WTC11 (cell line): ENCODE measurements at regions not wholly inside any gene's neighbourhood (a gene's known extent, or its start where the extent isn't known, plus 50 kb on each side); places are given as distances from the start of the nearest gene placed in this dataset.

Experiments
- ATAC-seq: fragments of 200-7000 bp; cut with Tn5 transposase; 2 replicates; pipeline ENCODE4 v1.10.0; 2021; ENCODE audit warnings: mild to moderate bottlenecking, moderate library complexity
- CTCF ChIA-PET: fragments of 300-600 bp; sonication (Branson Sonifier 250); formaldehyde crosslinking; loops from one replicate; lab custom pipeline; 2021; ENCODE audit warnings: antibody characterized with exemption; lab: Charles Lee
- POLR2A ChIA-PET: fragments of 350-600 bp; sonication (Branson Sonifier 250); formaldehyde crosslinking; loops from one replicate; lab custom pipeline; 2021; ENCODE audit warnings: antibody characterized with exemption; lab: Charles Lee
- DNase-seq: peaks from one replicate; pipeline ENCODE4 v3.0.0; 2021; ENCODE audit warnings: low spot score
- H3K27ac Mint-ChIP-seq: 2 replicates; pipeline ENCODE4 v1.8.0; 2021; ENCODE audit warnings: mixed read lengths
- H3K27me3 Mint-ChIP-seq: 2 replicates; pipeline ENCODE4 v1.8.0; 2021; ENCODE audit warnings: low read depth, mild to moderate bottlenecking, moderate library complexity, mixed read lengths
- H3K36me3 Mint-ChIP-seq: 2 replicates; pipeline ENCODE4 v1.8.0; 2021; ENCODE audit warnings: mixed read lengths
- H3K4me1 Mint-ChIP-seq: 2 replicates; pipeline ENCODE4 v1.8.0; 2022; ENCODE audit warnings: mixed read lengths
- H3K4me3 Mint-ChIP-seq: 2 replicates; pipeline ENCODE4 v1.8.0; 2021; ENCODE audit warnings: mild to moderate bottlenecking, moderate library complexity, mixed read lengths
- H3K9me3 Mint-ChIP-seq: 2 replicates; pipeline ENCODE4 v1.8.0; 2021; ENCODE audit warnings: mixed read lengths
- EMX1 ChIP-seq: fragments of 250-450 bp; sonication (Bioruptor Pico); IDR thresholded peaks from 2 replicates; pipeline ENCODE4 v1.8.0; 2021; ENCODE audit warnings: mild to moderate bottlenecking
- FOXJ3 ChIP-seq: sonication (generic); formaldehyde crosslinking; IDR thresholded peaks from 2 replicates; pipeline ENCODE4 v1.9.0; 2021; ENCODE audit warnings: missing genetic modification reagents, mild to moderate bottlenecking, borderline replicate concordance
- GRHL2 ChIP-seq: fragments of 250-450 bp; sonication (Bioruptor Pico); IDR thresholded peaks from 2 replicates; pipeline ENCODE4 v1.8.0; 2022; ENCODE audit warnings: mild to moderate bottlenecking, moderate library complexity; ENCODE audit not compliant: insufficient replicate concordance, severe bottlenecking
- JUN ChIP-seq: sonication (generic); formaldehyde crosslinking; IDR thresholded peaks from 2 replicates; pipeline ENCODE4 v1.8.0; 2023; ENCODE audit warnings: mild to moderate bottlenecking, missing genetic modification reagents
- NFYB ChIP-seq: sonication (generic); formaldehyde crosslinking; conservative IDR thresholded peaks from 2 replicates; pipeline ENCODE4 v1.8.0; 2022; ENCODE audit warnings: low read depth, missing genetic modification reagents
- NR1H2 ChIP-seq: sonication (generic); formaldehyde crosslinking; IDR thresholded peaks from 2 replicates; pipeline ENCODE4 v1.9.0; 2021; ENCODE audit warnings: mild to moderate bottlenecking, moderate library complexity, missing genetic modification reagents
- NR2C2 ChIP-seq: sonication (generic); formaldehyde crosslinking; IDR thresholded peaks from 2 replicates; pipeline ENCODE4 v1.8.0; 2022; ENCODE audit warnings: mild to moderate bottlenecking, missing genetic modification reagents
- OVOL2 ChIP-seq: fragments of 250-450 bp; sonication (Bioruptor Pico); IDR thresholded peaks from 2 replicates; pipeline ENCODE4 v1.9.0; 2021; ENCODE audit warnings: mild to moderate bottlenecking, borderline replicate concordance
- TCF7 ChIP-seq: sonication (generic); formaldehyde crosslinking; IDR thresholded peaks from 2 replicates; pipeline ENCODE4 v1.8.0; 2022; ENCODE audit warnings: mild to moderate bottlenecking, low read depth, missing genetic modification reagents, moderate library complexity
- TF ChIP-seq, protein P1 (sequence below): fragments of 250-450 bp; sonication (Bioruptor Pico); IDR thresholded peaks from 2 replicates; pipeline ENCODE4 v1.9.0; 2021; ENCODE audit warnings: mild to moderate bottlenecking
- TF ChIP-seq, protein P2 (sequence below): sonication (generic); formaldehyde crosslinking; IDR thresholded peaks from 2 replicates; pipeline ENCODE4 v1.8.1; 2023; ENCODE audit warnings: mild to moderate bottlenecking, moderate library complexity, missing genetic modification reagents
- TF ChIP-seq, protein P3 (sequence below): sonication (generic); formaldehyde crosslinking; IDR thresholded peaks from 2 replicates; pipeline ENCODE4 v1.8.1; 2023; ENCODE audit warnings: mild to moderate bottlenecking, missing genetic modification reagents
- TF ChIP-seq, protein P4 (sequence below): sonication (generic); formaldehyde crosslinking; IDR thresholded peaks from 2 replicates; pipeline ENCODE4 v1.8.0; 2023; ENCODE audit warnings: missing genetic modification reagents, mild to moderate bottlenecking, borderline replicate concordance
- TF ChIP-seq, protein P5 (sequence below): sonication (generic); formaldehyde crosslinking; conservative IDR thresholded peaks from 2 replicates; pipeline ENCODE4 v1.8.1; 2023; ENCODE audit warnings: mild to moderate bottlenecking, low read depth, missing genetic modification reagents, moderate library complexity
- TF ChIP-seq, protein P6 (sequence below): fragments of 200-600 bp; IDR thresholded peaks from 2 replicates; pipeline ENCODE4 v1.8.0; 2022; ENCODE audit warnings: antibody characterized with exemption
- TF ChIP-seq, protein P7 (sequence below): sonication (generic); formaldehyde crosslinking; IDR thresholded peaks from 2 replicates; pipeline ENCODE4 v1.8.1; 2023; ENCODE audit warnings: mild to moderate bottlenecking, missing genetic modification reagents, moderate library complexity
- TF ChIP-seq, protein P8 (sequence below): fragments of 250-450 bp; sonication (Bioruptor Pico); IDR thresholded peaks from 2 replicates; pipeline ENCODE4 v1.9.0; 2021; ENCODE audit warnings: moderate library complexity, mild to moderate bottlenecking, inconsistent platforms, borderline replicate concordance

DNA sequence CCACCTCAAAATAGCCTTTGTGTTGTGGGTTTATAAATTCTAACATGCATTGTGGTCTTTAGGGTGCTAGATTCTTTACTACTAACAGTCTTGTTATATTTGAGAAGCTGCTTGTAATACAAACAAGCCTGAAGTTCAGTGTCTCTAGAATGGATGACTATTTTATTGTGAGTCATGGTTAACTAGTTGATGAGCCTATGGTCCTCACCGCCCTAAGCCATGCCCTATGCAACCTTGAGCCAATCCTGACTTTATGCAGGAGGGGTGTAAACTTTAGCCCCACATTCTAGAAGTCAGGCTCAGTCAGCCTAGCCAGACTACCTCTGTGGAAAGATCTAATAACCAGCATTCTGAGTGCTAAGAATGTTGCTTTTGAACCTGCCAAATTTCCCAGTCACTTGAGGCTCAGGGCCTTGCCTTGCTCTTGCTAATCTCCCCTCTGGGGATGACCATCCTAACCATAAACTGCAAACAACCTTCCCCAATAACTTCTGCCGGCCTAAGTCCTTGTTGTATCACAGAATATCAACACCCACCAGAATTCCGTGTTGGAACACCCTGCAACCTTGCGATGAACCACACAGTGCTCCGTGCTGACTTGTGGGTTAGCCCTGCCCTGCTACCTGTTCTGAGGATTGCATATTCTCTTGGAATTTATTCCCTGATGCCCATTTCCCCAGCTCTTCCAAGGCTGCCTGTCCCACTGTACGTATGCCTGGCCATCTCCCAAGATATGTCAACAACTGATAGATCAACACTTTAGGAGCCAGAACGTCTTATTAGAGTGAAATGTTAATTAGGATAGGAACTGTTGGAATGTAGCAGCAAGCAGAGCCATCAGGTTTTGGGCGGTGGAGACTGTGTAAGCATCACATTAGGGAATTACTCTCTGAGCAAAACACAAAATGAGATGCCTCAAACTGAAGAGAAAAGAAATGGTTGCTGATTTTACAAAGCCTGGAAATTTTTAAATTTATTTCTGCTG lies 71.7 kb upstream of the CEP85L start (continued):
- TF ChIP-seq, protein P1, sequence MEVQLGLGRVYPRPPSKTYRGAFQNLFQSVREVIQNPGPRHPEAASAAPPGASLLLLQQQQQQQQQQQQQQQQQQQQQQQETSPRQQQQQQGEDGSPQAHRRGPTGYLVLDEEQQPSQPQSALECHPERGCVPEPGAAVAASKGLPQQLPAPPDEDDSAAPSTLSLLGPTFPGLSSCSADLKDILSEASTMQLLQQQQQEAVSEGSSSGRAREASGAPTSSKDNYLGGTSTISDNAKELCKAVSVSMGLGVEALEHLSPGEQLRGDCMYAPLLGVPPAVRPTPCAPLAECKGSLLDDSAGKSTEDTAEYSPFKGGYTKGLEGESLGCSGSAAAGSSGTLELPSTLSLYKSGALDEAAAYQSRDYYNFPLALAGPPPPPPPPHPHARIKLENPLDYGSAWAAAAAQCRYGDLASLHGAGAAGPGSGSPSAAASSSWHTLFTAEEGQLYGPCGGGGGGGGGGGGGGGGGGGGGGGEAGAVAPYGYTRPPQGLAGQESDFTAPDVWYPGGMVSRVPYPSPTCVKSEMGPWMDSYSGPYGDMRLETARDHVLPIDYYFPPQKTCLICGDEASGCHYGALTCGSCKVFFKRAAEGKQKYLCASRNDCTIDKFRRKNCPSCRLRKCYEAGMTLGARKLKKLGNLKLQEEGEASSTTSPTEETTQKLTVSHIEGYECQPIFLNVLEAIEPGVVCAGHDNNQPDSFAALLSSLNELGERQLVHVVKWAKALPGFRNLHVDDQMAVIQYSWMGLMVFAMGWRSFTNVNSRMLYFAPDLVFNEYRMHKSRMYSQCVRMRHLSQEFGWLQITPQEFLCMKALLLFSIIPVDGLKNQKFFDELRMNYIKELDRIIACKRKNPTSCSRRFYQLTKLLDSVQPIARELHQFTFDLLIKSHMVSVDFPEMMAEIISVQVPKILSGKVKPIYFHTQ (CRISPR knock-in tag) = no peak

DNA sequence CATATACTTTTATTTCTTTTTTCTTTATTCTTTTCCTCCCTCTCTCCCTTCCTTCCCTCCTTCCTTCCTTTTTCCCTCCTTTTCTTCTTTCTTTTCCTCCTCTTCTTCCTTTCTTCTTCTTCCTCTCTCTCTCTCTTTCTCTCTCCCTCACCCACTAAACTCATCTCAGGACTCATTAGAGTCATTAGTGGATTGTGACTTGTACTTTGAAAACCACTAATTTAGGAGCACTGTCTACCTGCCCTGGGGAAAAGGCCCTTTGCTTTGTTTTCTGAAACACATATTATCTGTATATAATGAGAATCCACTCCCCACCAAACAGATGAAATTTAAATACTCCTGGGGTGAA lies 68.7 kb upstream of the CEP85L start:
- CTCF ChIA-PET = no interaction called here
- TF ChIP-seq NR2C2 (CRISPR knock-in tag) (no peak), TCF7 (CRISPR knock-in tag) (no peak), EMX1 (CRISPR knock-in tag) (no peak), FOXJ3 (CRISPR knock-in tag) (no peak), JUN (CRISPR knock-in tag) (no peak), NR1H2 (CRISPR knock-in tag) (no peak), GRHL2 (CRISPR knock-in tag) (no peak), NFYB (CRISPR knock-in tag) (no peak), OVOL2 (no peak)
- TF ChIP-seq, protein P2, sequence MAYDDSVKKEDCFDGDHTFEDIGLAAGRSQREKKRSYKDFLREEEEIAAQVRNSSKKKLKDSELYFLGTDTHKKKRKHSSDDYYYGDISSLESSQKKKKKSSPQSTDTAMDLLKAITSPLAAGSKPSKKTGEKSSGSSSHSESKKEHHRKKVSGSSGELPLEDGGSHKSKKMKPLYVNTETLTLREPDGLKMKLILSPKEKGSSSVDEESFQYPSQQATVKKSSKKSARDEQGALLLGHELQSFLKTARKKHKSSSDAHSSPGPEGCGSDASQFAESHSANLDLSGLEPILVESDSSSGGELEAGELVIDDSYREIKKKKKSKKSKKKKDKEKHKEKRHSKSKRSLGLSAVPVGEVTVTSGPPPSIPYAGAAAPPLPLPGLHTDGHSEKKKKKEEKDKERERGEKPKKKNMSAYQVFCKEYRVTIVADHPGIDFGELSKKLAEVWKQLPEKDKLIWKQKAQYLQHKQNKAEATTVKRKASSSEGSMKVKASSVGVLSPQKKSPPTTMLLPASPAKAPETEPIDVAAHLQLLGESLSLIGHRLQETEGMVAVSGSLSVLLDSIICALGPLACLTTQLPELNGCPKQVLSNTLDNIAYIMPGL (CRISPR knock-in tag) = no peak
- TF ChIP-seq, protein P3, sequence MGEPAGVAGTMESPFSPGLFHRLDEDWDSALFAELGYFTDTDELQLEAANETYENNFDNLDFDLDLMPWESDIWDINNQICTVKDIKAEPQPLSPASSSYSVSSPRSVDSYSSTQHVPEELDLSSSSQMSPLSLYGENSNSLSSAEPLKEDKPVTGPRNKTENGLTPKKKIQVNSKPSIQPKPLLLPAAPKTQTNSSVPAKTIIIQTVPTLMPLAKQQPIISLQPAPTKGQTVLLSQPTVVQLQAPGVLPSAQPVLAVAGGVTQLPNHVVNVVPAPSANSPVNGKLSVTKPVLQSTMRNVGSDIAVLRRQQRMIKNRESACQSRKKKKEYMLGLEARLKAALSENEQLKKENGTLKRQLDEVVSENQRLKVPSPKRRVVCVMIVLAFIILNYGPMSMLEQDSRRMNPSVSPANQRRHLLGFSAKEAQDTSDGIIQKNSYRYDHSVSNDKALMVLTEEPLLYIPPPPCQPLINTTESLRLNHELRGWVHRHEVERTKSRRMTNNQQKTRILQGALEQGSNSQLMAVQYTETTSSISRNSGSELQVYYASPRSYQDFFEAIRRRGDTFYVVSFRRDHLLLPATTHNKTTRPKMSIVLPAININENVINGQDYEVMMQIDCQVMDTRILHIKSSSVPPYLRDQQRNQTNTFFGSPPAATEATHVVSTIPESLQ (CRISPR knock-in tag) = no peak
- TF ChIP-seq, protein P4, sequence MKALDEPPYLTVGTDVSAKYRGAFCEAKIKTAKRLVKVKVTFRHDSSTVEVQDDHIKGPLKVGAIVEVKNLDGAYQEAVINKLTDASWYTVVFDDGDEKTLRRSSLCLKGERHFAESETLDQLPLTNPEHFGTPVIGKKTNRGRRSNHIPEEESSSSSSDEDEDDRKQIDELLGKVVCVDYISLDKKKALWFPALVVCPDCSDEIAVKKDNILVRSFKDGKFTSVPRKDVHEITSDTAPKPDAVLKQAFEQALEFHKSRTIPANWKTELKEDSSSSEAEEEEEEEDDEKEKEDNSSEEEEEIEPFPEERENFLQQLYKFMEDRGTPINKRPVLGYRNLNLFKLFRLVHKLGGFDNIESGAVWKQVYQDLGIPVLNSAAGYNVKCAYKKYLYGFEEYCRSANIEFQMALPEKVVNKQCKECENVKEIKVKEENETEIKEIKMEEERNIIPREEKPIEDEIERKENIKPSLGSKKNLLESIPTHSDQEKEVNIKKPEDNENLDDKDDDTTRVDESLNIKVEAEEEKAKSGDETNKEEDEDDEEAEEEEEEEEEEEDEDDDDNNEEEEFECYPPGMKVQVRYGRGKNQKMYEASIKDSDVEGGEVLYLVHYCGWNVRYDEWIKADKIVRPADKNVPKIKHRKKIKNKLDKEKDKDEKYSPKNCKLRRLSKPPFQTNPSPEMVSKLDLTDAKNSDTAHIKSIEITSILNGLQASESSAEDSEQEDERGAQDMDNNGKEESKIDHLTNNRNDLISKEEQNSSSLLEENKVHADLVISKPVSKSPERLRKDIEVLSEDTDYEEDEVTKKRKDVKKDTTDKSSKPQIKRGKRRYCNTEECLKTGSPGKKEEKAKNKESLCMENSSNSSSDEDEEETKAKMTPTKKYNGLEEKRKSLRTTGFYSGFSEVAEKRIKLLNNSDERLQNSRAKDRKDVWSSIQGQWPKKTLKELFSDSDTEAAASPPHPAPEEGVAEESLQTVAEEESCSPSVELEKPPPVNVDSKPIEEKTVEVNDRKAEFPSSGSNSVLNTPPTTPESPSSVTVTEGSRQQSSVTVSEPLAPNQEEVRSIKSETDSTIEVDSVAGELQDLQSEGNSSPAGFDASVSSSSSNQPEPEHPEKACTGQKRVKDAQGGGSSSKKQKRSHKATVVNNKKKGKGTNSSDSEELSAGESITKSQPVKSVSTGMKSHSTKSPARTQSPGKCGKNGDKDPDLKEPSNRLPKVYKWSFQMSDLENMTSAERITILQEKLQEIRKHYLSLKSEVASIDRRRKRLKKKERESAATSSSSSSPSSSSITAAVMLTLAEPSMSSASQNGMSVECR (CRISPR knock-in tag) = no peak
- TF ChIP-seq, protein P5, sequence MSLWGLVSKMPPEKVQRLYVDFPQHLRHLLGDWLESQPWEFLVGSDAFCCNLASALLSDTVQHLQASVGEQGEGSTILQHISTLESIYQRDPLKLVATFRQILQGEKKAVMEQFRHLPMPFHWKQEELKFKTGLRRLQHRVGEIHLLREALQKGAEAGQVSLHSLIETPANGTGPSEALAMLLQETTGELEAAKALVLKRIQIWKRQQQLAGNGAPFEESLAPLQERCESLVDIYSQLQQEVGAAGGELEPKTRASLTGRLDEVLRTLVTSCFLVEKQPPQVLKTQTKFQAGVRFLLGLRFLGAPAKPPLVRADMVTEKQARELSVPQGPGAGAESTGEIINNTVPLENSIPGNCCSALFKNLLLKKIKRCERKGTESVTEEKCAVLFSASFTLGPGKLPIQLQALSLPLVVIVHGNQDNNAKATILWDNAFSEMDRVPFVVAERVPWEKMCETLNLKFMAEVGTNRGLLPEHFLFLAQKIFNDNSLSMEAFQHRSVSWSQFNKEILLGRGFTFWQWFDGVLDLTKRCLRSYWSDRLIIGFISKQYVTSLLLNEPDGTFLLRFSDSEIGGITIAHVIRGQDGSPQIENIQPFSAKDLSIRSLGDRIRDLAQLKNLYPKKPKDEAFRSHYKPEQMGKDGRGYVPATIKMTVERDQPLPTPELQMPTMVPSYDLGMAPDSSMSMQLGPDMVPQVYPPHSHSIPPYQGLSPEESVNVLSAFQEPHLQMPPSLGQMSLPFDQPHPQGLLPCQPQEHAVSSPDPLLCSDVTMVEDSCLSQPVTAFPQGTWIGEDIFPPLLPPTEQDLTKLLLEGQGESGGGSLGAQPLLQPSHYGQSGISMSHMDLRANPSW (CRISPR knock-in tag) = no peak
- TF ChIP-seq, protein P6, sequence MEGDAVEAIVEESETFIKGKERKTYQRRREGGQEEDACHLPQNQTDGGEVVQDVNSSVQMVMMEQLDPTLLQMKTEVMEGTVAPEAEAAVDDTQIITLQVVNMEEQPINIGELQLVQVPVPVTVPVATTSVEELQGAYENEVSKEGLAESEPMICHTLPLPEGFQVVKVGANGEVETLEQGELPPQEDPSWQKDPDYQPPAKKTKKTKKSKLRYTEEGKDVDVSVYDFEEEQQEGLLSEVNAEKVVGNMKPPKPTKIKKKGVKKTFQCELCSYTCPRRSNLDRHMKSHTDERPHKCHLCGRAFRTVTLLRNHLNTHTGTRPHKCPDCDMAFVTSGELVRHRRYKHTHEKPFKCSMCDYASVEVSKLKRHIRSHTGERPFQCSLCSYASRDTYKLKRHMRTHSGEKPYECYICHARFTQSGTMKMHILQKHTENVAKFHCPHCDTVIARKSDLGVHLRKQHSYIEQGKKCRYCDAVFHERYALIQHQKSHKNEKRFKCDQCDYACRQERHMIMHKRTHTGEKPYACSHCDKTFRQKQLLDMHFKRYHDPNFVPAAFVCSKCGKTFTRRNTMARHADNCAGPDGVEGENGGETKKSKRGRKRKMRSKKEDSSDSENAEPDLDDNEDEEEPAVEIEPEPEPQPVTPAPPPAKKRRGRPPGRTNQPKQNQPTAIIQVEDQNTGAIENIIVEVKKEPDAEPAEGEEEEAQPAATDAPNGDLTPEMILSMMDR = no peak
- TF ChIP-seq, protein P7, sequence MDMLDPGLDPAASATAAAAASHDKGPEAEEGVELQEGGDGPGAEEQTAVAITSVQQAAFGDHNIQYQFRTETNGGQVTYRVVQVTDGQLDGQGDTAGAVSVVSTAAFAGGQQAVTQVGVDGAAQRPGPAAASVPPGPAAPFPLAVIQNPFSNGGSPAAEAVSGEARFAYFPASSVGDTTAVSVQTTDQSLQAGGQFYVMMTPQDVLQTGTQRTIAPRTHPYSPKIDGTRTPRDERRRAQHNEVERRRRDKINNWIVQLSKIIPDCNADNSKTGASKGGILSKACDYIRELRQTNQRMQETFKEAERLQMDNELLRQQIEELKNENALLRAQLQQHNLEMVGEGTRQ = no peak
- TF ChIP-seq, protein P8, sequence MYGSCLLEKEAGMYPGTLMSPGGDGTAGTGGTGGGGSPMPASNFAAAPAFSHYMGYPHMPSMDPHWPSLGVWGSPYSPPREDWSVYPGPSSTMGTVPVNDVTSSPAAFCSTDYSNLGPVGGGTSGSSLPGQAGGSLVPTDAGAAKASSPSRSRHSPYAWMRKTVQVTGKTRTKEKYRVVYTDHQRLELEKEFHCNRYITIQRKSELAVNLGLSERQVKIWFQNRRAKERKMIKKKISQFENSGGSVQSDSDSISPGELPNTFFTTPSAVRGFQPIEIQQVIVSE (CRISPR knock-in tag) = no peak

More for the DNA sequence above, 68.7 kb upstream of the CEP85L start:
- POLR2A ChIA-PET = no interaction called here
- no peak for ATAC-seq
- DNase-seq = no peak
- Mint-ChIP-seq H3K9me3 (no peaks in the 10 kb centered on the region), H3K27ac (no peak overlapping the region), H3K27me3 (no peaks in the 10 kb centered on the region), H3K4me3 (no peak overlapping the region), H3K36me3 (no peaks in the 10 kb centered on the region), H3K4me1 (no peaks in the 10 kb centered on the region)
